GM12878 (cell line): ENCODE measurements at regions not wholly inside any gene's neighbourhood (a gene's known extent, or its start where the extent isn't known, plus 50 kb on each side); places are given as distances from the start of the nearest gene placed in this dataset.

Experiments
- CEBPB ChIP-seq, 2 experiments: fragments of 150-350 bp in 1 of 2; IDR thresholded peaks; 2 replicates each; pipeline ENCODE4 v1.6.1; 2012 to 2014; ENCODE audit warnings: low read depth in 2 of 2, low read length in 2 of 2, borderline replicate concordance in 1 of 2, inconsistent platforms in 1 of 2
- EP300 ChIP-seq, 2 experiments: fragments of 150-350 bp in 1 of 2; IDR thresholded peaks; 2 replicates each; pipeline ENCODE4 v1.6.1; 2011 to 2012; ENCODE audit warnings: low read depth in 2 of 2, low read length in 2 of 2, borderline replicate concordance in 1 of 2, improper control_type of control experiment in 1 of 2, inconsistent platforms in 1 of 2; ENCODE audit not compliant: control insufficient read depth in 1 of 2
- EZH2 ChIP-seq: IDR thresholded peaks from 2 replicates; pipeline ENCODE4 v1.6.1; 2012; ENCODE audit warnings: low read depth, mild to moderate bottlenecking, control low read depth, inconsistent platforms, low read length, borderline replicate concordance; ENCODE audit not compliant: control insufficient read depth
- FOXM1 ChIP-seq: IDR thresholded peaks from 2 replicates; pipeline ENCODE4 v1.6.1; 2012; ENCODE audit warnings: low read depth, mild to moderate bottlenecking, inconsistent platforms, low read length, moderate library complexity
- GABPA ChIP-seq: IDR thresholded peaks from 2 replicates; pipeline ENCODE4 v1.6.1; 2014; ENCODE audit warnings: antibody characterized with exemption, low read depth, mild to moderate bottlenecking, inconsistent platforms
- MXI1 ChIP-seq: fragments of 150-350 bp; IDR thresholded peaks from 2 replicates; pipeline ENCODE4 v1.6.1; 2011; ENCODE audit warnings: low read depth, mild to moderate bottlenecking, inconsistent platforms, low read length, improper control_type of control experiment
- MYC ChIP-seq: IDR thresholded peaks from 2 replicates; pipeline ENCODE4 v1.6.1; 2011; ENCODE audit warnings: mild to moderate bottlenecking, low read length, moderate library complexity, inconsistent platforms; ENCODE audit not compliant: insufficient read depth, insufficient replicate concordance, insufficient read length, severe bottlenecking
- POLR2A ChIP-seq: IDR thresholded peaks from 2 replicates; pipeline ENCODE4 v1.6.1; 2011; ENCODE audit warnings: low read depth, mild to moderate bottlenecking, low read length
- RELB ChIP-seq: fragments of 450-650 bp; IDR thresholded peaks from 2 replicates; pipeline ENCODE4 v1.6.1; 2017; ENCODE audit warnings: low read depth, mild to moderate bottlenecking, moderate library complexity
- SIN3A ChIP-seq: IDR thresholded peaks from 2 replicates; pipeline ENCODE4 v1.6.1; 2012; ENCODE audit warnings: low read depth, low read length, improper control_type of control experiment
- ZNF274 ChIP-seq: IDR thresholded peaks from one replicate; pipeline ENCODE4 v1.8.0; 2011; ENCODE audit not compliant: insufficient read length, insufficient read depth
- ZNF687 ChIP-seq: fragments of 450-650 bp; IDR thresholded peaks from 2 replicates; pipeline ENCODE4 v1.6.1; 2017; ENCODE audit warnings: mild to moderate bottlenecking, moderate library complexity
- TF ChIP-seq, protein P1 (sequence below), 3 experiments: IDR thresholded peaks in 2 of 3; conservative IDR thresholded peaks in 1 of 3; 2 replicates each; pipeline ENCODE4 v1.5.1; 2011; ENCODE audit warnings: low read depth in 3 of 3, low read length in 3 of 3, mild to moderate bottlenecking in 3 of 3, control low read depth in 2 of 3, moderate library complexity in 2 of 3, inconsistent platforms in 1 of 3, mixed read lengths in 1 of 3; ENCODE audit not compliant: control insufficient read depth in 2 of 3, insufficient read depth in 1 of 3; ENCODE audit errors: extremely low read depth in 1 of 3
- TF ChIP-seq, protein P2 (sequence below): fragments of 450-650 bp; IDR thresholded peaks from 2 replicates; pipeline ENCODE4 v1.6.1; 2017; ENCODE audit warnings: antibody characterized with exemption, mild to moderate bottlenecking, moderate library complexity

GRCh38 chr10:6866757-6867156 lies 286.7 kb upstream of the PRKCQ start:
- TF ChIP-seq MYC, result no peak
- TF ChIP-seq FOXM1, result no peak
- no peak for TF ChIP-seq RELB
- no peak for TF ChIP-seq EP300 (IDR thresholded peaks at IDR 0.05; ENCODE audit: borderline replicate concordance in 1 of 2, control insufficient read depth in 1 of 2, low read depth in 2 of 2, low read length in 2 of 2)
- TF ChIP-seq GABPA, result no peak
- no peak for TF ChIP-seq MXI1
- TF ChIP-seq EZH2, result no peak
- no peak for TF ChIP-seq ZNF687
- no peak for TF ChIP-seq ZNF274
- no peak for TF ChIP-seq CEBPB (IDR thresholded peaks at IDR 0.05; ENCODE audit: borderline replicate concordance in 1 of 2, low read depth in 2 of 2, low read length in 2 of 2)
- TF ChIP-seq, protein P1, sequence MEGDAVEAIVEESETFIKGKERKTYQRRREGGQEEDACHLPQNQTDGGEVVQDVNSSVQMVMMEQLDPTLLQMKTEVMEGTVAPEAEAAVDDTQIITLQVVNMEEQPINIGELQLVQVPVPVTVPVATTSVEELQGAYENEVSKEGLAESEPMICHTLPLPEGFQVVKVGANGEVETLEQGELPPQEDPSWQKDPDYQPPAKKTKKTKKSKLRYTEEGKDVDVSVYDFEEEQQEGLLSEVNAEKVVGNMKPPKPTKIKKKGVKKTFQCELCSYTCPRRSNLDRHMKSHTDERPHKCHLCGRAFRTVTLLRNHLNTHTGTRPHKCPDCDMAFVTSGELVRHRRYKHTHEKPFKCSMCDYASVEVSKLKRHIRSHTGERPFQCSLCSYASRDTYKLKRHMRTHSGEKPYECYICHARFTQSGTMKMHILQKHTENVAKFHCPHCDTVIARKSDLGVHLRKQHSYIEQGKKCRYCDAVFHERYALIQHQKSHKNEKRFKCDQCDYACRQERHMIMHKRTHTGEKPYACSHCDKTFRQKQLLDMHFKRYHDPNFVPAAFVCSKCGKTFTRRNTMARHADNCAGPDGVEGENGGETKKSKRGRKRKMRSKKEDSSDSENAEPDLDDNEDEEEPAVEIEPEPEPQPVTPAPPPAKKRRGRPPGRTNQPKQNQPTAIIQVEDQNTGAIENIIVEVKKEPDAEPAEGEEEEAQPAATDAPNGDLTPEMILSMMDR (IDR thresholded peaks at IDR 0.05 in 2 of 3, conservative IDR thresholded peaks at IDR 0.05 in 1 of 3; ENCODE audit: control insufficient read depth in 2 of 3, extremely low read depth in 1 of 3, insufficient read depth in 1 of 3, low read depth in 3 of 3, low read length in 3 of 3), result no peak
- no peak for TF ChIP-seq POLR2A
- TF ChIP-seq SIN3A, result no peak
- TF ChIP-seq, protein P2, sequence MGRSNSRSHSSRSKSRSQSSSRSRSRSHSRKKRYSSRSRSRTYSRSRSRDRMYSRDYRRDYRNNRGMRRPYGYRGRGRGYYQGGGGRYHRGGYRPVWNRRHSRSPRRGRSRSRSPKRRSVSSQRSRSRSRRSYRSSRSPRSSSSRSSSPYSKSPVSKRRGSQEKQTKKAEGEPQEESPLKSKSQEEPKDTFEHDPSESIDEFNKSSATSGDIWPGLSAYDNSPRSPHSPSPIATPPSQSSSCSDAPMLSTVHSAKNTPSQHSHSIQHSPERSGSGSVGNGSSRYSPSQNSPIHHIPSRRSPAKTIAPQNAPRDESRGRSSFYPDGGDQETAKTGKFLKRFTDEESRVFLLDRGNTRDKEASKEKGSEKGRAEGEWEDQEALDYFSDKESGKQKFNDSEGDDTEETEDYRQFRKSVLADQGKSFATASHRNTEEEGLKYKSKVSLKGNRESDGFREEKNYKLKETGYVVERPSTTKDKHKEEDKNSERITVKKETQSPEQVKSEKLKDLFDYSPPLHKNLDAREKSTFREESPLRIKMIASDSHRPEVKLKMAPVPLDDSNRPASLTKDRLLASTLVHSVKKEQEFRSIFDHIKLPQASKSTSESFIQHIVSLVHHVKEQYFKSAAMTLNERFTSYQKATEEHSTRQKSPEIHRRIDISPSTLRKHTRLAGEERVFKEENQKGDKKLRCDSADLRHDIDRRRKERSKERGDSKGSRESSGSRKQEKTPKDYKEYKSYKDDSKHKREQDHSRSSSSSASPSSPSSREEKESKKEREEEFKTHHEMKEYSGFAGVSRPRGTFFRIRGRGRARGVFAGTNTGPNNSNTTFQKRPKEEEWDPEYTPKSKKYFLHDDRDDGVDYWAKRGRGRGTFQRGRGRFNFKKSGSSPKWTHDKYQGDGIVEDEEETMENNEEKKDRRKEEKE, result no peak
